Kidney (tissue), 13 donors: ENCODE measurements at regions not wholly inside any gene's neighbourhood (a gene's known extent, or its start where the extent isn't known, plus 50 kb on each side); places are given as distances from the start of the nearest gene placed in this dataset.

Source experiments
- DNase-seq, 5 donors: peaks; one replicate each; pipeline ENCODE4 v3.0.0-alpha.2; 2013 to 2020
- FAIRE-seq: peaks from 2 replicates; lab custom pipeline; 2012; peaks lifted over from hg19 to GRCh38; lab: Jason Lieb, UNC
- H3K27ac ChIP-seq, 2 donors: one replicate each; pipeline ENCODE4 v1.7.0; 2013; ENCODE audit warnings: low read depth in 2 of 2, low read length in 2 of 2, inconsistent platforms in 1 of 2
- H3K27me3 ChIP-seq: one replicate; pipeline ENCODE4 v1.7.1; 2013; ENCODE audit warnings: low read length, inconsistent platforms; ENCODE audit not compliant: control insufficient read depth, insufficient read depth
- H3K36me3 ChIP-seq, 3 donors: one replicate each; pipeline versions ENCODE4 v1.7.0 to v1.7.1; 2013; ENCODE audit warnings: low read length in 3 of 3, control low read depth in 1 of 3, inconsistent platforms in 1 of 3; ENCODE audit not compliant: insufficient read depth in 3 of 3, control insufficient read depth in 2 of 3
- H3K4me1 ChIP-seq, 3 donors: one replicate each; pipeline versions ENCODE4 v1.7.0 to v1.7.1; 2013; ENCODE audit warnings: low read length in 3 of 3, inconsistent platforms in 1 of 3, low read depth in 1 of 3; ENCODE audit not compliant: control insufficient read depth in 2 of 3, insufficient read depth in 2 of 3
- H3K4me3 ChIP-seq, 3 donors: one replicate each; pipeline versions ENCODE4 v1.7.0 to v1.8.1; 2013; ENCODE audit warnings: low read length in 3 of 3, control low read depth in 1 of 3, inconsistent platforms in 1 of 3
- H3K9ac ChIP-seq, 3 donors: one replicate each; pipeline versions ENCODE4 v1.7.0 to v1.7.1; 2013; ENCODE audit warnings: low read length in 3 of 3, control low read depth in 1 of 3, inconsistent platforms in 1 of 3
- H3K9me3 ChIP-seq, 3 donors: one replicate each; pipeline versions ENCODE4 v1.7.0 to v1.7.1; 2013; ENCODE audit warnings: low read length in 3 of 3, control low read depth in 1 of 3, inconsistent platforms in 1 of 3; ENCODE audit not compliant: control insufficient read depth in 2 of 3, insufficient read depth in 1 of 3
- intact Hi-C: fragments of 100-400 bp; cut with DNase I; formaldehyde crosslinking; loops from one replicate; pipeline ENCODE4 v1.11.1; 2022
- TF ChIP-seq, protein P1 (sequence below): IDR thresholded peaks from 3 replicates; pipeline ENCODE4 v1.5.1; 2012; ENCODE audit warnings: mild to moderate bottlenecking, moderate library complexity, borderline replicate concordance; ENCODE audit not compliant: insufficient read depth; ENCODE audit errors: extremely low read depth
- donor health status: control.
- donor health status: control.
- donor health status: control.
- donor health status: control.
- donor health status: control.
- donor health status: DM: yes; HTN: yes; CAD: no.
- donor health status: Normal renal cell carcinoma (clear cell type).

DNA sequence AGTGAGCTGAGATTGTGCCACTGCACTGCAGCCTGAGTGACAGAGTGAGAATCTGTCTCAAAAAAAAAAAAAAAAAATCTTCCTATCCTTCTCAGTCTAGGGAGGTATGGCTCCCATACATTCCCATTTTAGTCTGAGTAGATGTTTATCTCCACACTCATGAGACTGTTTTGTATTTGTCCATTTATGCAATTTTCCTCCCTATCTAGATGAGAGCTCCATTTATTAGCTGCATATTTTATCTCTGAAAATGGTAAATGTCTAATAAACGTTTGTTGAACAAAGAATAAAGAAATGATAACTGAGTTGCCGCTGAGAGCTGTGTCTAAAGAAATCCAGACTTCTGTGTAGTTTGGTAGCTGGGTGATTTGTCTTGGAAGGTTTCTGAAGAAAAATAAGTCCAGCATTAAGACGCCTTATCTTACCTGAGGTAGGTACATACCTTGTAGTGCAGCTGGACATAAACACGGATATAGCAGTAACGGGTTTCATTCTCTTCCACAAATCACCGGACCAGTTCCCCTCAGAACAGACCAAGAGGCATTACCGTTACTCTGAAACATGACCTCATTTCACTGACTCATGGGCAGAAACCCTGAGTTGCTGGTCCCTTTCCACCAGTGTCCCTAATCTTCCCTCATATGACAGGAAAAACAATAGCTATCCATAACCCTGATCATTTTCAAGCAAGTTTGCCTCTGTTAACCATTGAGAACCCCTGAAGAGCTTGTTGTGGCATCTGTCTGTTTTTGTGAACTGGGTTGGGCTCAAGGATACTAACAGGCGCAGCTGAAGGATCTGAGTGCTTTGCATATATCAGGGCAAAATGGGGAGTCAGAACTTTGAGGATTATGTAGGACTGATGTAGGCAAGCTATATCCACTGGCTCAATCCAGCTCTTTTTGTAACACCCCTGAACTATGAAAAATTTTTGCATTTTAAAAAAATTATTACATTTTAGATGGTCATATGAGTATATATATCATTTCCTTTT, 177.4 kb upstream of the XYLT1 start:
- FAIRE-seq (no peak), DNase-seq (peak in 1 of 5 donors; percentile 27)
- Histone ChIP-seq H3K4me1 (no peaks in the 10 kb centered on the region), H3K36me3 (no peaks in the 10 kb centered on the region), H3K9me3 (peaks cover 0 to 2% (median 0%) of the 10 kb centered on the region in 3 donors), H3K9ac (no peak overlapping the region), H3K27ac (no peak overlapping the region), H3K27me3 (no peaks in the 10 kb centered on the region), H3K4me3 (no peak overlapping the region)
- TF ChIP-seq, protein P1, sequence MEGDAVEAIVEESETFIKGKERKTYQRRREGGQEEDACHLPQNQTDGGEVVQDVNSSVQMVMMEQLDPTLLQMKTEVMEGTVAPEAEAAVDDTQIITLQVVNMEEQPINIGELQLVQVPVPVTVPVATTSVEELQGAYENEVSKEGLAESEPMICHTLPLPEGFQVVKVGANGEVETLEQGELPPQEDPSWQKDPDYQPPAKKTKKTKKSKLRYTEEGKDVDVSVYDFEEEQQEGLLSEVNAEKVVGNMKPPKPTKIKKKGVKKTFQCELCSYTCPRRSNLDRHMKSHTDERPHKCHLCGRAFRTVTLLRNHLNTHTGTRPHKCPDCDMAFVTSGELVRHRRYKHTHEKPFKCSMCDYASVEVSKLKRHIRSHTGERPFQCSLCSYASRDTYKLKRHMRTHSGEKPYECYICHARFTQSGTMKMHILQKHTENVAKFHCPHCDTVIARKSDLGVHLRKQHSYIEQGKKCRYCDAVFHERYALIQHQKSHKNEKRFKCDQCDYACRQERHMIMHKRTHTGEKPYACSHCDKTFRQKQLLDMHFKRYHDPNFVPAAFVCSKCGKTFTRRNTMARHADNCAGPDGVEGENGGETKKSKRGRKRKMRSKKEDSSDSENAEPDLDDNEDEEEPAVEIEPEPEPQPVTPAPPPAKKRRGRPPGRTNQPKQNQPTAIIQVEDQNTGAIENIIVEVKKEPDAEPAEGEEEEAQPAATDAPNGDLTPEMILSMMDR: no peak
- intact Hi-C loops: no loop called here

DNA sequence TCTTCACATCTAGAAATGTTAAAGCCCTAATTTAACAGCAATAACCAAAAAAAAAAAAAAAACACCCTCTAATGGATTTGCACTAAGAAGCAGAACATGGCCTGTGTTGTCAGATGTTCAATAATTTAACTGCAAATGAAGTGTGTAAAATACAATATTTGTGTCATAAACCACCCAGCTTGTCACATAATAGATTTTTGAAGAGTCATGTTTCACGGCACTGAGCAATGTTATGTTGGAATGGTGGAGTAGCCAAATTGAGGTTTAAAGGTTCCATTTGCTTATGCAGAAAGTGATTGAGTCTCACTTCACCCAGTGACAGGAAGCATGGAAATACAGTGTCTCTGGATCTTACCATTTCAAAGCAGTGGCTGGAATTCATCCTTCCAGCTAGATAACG, 173.2 kb upstream of the XYLT1 start:
- intact Hi-C loops: no loop called here
- no peak for FAIRE-seq
- H3K27me3 ChIP-seq: no peaks in the 10 kb centered on the region
- TF ChIP-seq, protein P1: no peak
- no peak overlapping the region for H3K4me3 ChIP-seq
- H3K36me3 ChIP-seq: no peaks in the 10 kb centered on the region
- H3K9ac ChIP-seq: no peak overlapping the region
- no peaks in the 10 kb centered on the region for H3K4me1 ChIP-seq
- peaks cover 0 to 2% (median 0%) of the 10 kb centered on the region in 3 donors for H3K9me3 ChIP-seq
- no peak overlapping the region for H3K27ac ChIP-seq
- DNase-seq: no peak

DNA sequence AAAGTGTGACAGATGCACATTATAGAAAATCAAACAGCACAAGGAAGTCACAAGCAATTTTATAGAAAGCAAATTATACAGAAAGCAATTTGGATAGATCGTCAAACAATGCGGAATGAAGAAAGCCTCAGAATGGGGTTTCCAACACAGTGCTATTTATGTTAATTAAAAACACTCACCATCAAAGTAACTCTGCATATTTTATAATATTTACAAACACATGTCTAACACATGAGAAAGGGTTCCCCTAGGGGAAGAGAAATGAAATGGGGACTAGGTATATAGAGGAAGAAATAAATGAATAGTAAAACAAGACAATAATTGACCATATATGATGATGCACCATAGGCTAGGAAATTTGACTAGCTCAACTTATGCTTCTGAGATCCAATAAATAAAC, 171.2 kb upstream of the XYLT1 start:
- no peak for FAIRE-seq
- H3K36me3 ChIP-seq: no peaks in the 10 kb centered on the region
- H3K27me3 ChIP-seq: no peaks in the 10 kb centered on the region
- no peak for DNase-seq
- H3K27ac ChIP-seq: no peak overlapping the region
- H3K9me3 ChIP-seq: peaks cover 0 to 2% (median 0%) of the 10 kb centered on the region in 3 donors
- H3K9ac ChIP-seq: no peak overlapping the region
- intact Hi-C loops: no loop called here
- TF ChIP-seq, protein P1: no peak
- no peaks in the 10 kb centered on the region for H3K4me1 ChIP-seq
- no peak overlapping the region for H3K4me3 ChIP-seq
